ENCODE measurements at regions not wholly inside any gene's neighbourhood (a gene's known extent, or its start where the extent isn't known, plus 50 kb on each side); places are given as distances from the start of the nearest gene placed in this dataset.

GRCh38 chr5:50967563-50968355 is 301.3 kb downstream of the PARP8 start:
- no peaks in the 10 kb centered on the region for H3K9me3 Mint-ChIP-seq
- no peak overlapping the region for H3K27ac Mint-ChIP-seq (ENCODE audit: low read depth)
- H3K4me3 Mint-ChIP-seq: peak overlapping the region; percentile 74
- DNase-seq (ENCODE audit: low spot score in 2 of 2) (no peak), ATAC-seq (replicated peaks; ENCODE audit: extremely low read depth, poor library complexity, severe bottlenecking) (no peak)
- H3K4me1 Mint-ChIP-seq: peaks cover 44% of the 10 kb centered on the region
- peaks cover 7% of the 10 kb centered on the region for H3K36me3 Mint-ChIP-seq (ENCODE audit: insufficient read depth)
- peaks cover 89% of the 10 kb centered on the region for H3K27me3 Mint-ChIP-seq

GRCh38 chr5:50968356-50969149 is 302.1 kb downstream of the PARP8 start:
- H3K27ac Mint-ChIP-seq (ENCODE audit: low read depth): no peak overlapping the region
- no peak for ATAC-seq (replicated peaks; ENCODE audit: extremely low read depth, poor library complexity, severe bottlenecking)

GRCh38 chr5:50969151-50970031 is 303.0 kb downstream of the PARP8 start:
- ATAC-seq (replicated peaks; ENCODE audit: extremely low read depth, poor library complexity, severe bottlenecking): no peak
- Mint-ChIP-seq H3K27ac (ENCODE audit: low read depth) (no peak overlapping the region), H3K27me3 (peaks cover 88% of the 10 kb centered on the region)

More at GRCh38 chr5:50968356-50969149, 302.1 kb downstream of the PARP8 start:
- peaks cover 6% of the 10 kb centered on the region for H3K36me3 Mint-ChIP-seq (ENCODE audit: insufficient read depth)
- DNase-seq (ENCODE audit: low spot score in 2 of 2): no peak
- peaks cover 36% of the 10 kb centered on the region for H3K4me1 Mint-ChIP-seq
- H3K27me3 Mint-ChIP-seq: peaks cover 88% of the 10 kb centered on the region
- no peaks in the 10 kb centered on the region for H3K9me3 Mint-ChIP-seq
- peak overlapping the region; percentile 74 for H3K4me3 Mint-ChIP-seq

GRCh38 chr5:50975840-50976239 is 309.4 kb downstream of the PARP8 start:
- Mint-ChIP-seq H3K4me3 (no peak overlapping the region), H3K27ac (ENCODE audit: low read depth) (no peak overlapping the region), H3K36me3 (ENCODE audit: insufficient read depth) (no peaks in the 10 kb centered on the region), H3K9me3 (no peaks in the 10 kb centered on the region), H3K27me3 (peaks cover 71% of the 10 kb centered on the region), H3K4me1 (no peaks in the 10 kb centered on the region)
- no peak for DNase-seq (ENCODE audit: low spot score in 2 of 2)
- ATAC-seq (replicated peaks; ENCODE audit: extremely low read depth, poor library complexity, severe bottlenecking): no peak

More at GRCh38 chr5:50969151-50970031, 303.0 kb downstream of the PARP8 start:
- Mint-ChIP-seq H3K4me1 (peaks cover 27% of the 10 kb centered on the region), H3K36me3 (ENCODE audit: insufficient read depth) (peaks cover 3% of the 10 kb centered on the region), H3K4me3 (peak overlapping the region; percentile 74), H3K9me3 (no peaks in the 10 kb centered on the region)
- no peak for DNase-seq (ENCODE audit: low spot score in 2 of 2)

GRCh38 chr5:50978924-50979323 is 312.5 kb downstream of the PARP8 start:
- ATAC-seq (replicated peaks; ENCODE audit: extremely low read depth, poor library complexity, severe bottlenecking) (no peak), DNase-seq (ENCODE audit: low spot score in 2 of 2) (no peak)
- H3K27me3 Mint-ChIP-seq: peaks cover 63% of the 10 kb centered on the region
- no peaks in the 10 kb centered on the region for H3K9me3 Mint-ChIP-seq
- no peaks in the 10 kb centered on the region for H3K4me1 Mint-ChIP-seq
- H3K4me3 Mint-ChIP-seq: no peak overlapping the region
- H3K27ac Mint-ChIP-seq (ENCODE audit: low read depth): no peak overlapping the region
- no peaks in the 10 kb centered on the region for H3K36me3 Mint-ChIP-seq (ENCODE audit: insufficient read depth)

GRCh38 chr5:50984640-50985039 is 318.2 kb downstream of the PARP8 start:
- no peaks in the 10 kb centered on the region for H3K36me3 Mint-ChIP-seq (ENCODE audit: insufficient read depth)
- H3K27ac Mint-ChIP-seq (ENCODE audit: low read depth): no peak overlapping the region
- no peaks in the 10 kb centered on the region for H3K4me1 Mint-ChIP-seq
- peaks cover 16% of the 10 kb centered on the region for H3K27me3 Mint-ChIP-seq
- ATAC-seq (replicated peaks; ENCODE audit: extremely low read depth, poor library complexity, severe bottlenecking) (no peak), DNase-seq (ENCODE audit: low spot score in 2 of 2) (no peak)
- no peak overlapping the region for H3K4me3 Mint-ChIP-seq
- no peaks in the 10 kb centered on the region for H3K9me3 Mint-ChIP-seq

GRCh38 chr5:50990296-50990924 is 324.0 kb downstream of the PARP8 start:
- no peaks in the 10 kb centered on the region for H3K9me3 Mint-ChIP-seq
- H3K4me3 Mint-ChIP-seq: no peak overlapping the region
- no peak for ATAC-seq (replicated peaks; ENCODE audit: extremely low read depth, poor library complexity, severe bottlenecking)
- no peaks in the 10 kb centered on the region for H3K4me1 Mint-ChIP-seq
- DNase-seq (ENCODE audit: low spot score in 2 of 2): no peak
- H3K27ac Mint-ChIP-seq (ENCODE audit: low read depth): no peak overlapping the region
- peaks cover 20% of the 10 kb centered on the region for H3K27me3 Mint-ChIP-seq
- H3K36me3 Mint-ChIP-seq (ENCODE audit: insufficient read depth): no peaks in the 10 kb centered on the region

- Mint-ChIP-seq H3K36me3 (ENCODE audit: insufficient read depth) (no peaks in the 10 kb centered on the region), H3K27ac (ENCODE audit: low read depth) (no peak overlapping the region), H3K4me1 (no peaks in the 10 kb centered on the region), H3K4me3 (no peak overlapping the region), H3K27me3 (peaks cover 20% of the 10 kb centered on the region), H3K9me3 (no peaks in the 10 kb centered on the region)
- ATAC-seq (replicated peaks; ENCODE audit: extremely low read depth, poor library complexity, severe bottlenecking) (no peak), DNase-seq (ENCODE audit: low spot score in 2 of 2) (no peak)
These were observed 329.0 kb downstream of the PARP8 start for GRCh38 chr5:50995285-50995942.

GRCh38 chr5:51001227-51001923 is 334.9 kb downstream of the PARP8 start:
- Mint-ChIP-seq H3K4me3 (no peak overlapping the region), H3K36me3 (ENCODE audit: insufficient read depth) (no peaks in the 10 kb centered on the region), H3K9me3 (no peaks in the 10 kb centered on the region), H3K4me1 (no peaks in the 10 kb centered on the region), H3K27me3 (no peaks in the 10 kb centered on the region), H3K27ac (ENCODE audit: low read depth) (no peak overlapping the region)
- no peak for ATAC-seq (replicated peaks; ENCODE audit: extremely low read depth, poor library complexity, severe bottlenecking)
- DNase-seq (ENCODE audit: low spot score in 2 of 2): no peak

GRCh38 chr5:51002368-51002767 is 335.9 kb downstream of the PARP8 start:
- Mint-ChIP-seq H3K4me3 (no peak overlapping the region), H3K9me3 (no peaks in the 10 kb centered on the region), H3K27me3 (no peaks in the 10 kb centered on the region), H3K4me1 (no peaks in the 10 kb centered on the region), H3K36me3 (ENCODE audit: insufficient read depth) (no peaks in the 10 kb centered on the region), H3K27ac (ENCODE audit: low read depth) (no peak overlapping the region)
- no peak for DNase-seq (ENCODE audit: low spot score in 2 of 2)
- ATAC-seq (replicated peaks; ENCODE audit: extremely low read depth, poor library complexity, severe bottlenecking): no peak

- Mint-ChIP-seq H3K9me3 (no peaks in the 10 kb centered on the region), H3K4me1 (no peaks in the 10 kb centered on the region), H3K27me3 (no peaks in the 10 kb centered on the region), H3K27ac (ENCODE audit: low read depth) (no peak overlapping the region), H3K4me3 (no peak overlapping the region), H3K36me3 (ENCODE audit: insufficient read depth) (no peaks in the 10 kb centered on the region)
- DNase-seq (ENCODE audit: low spot score in 2 of 2): no peak
- ATAC-seq (replicated peaks; ENCODE audit: extremely low read depth, poor library complexity, severe bottlenecking): no peak
These were observed 346.6 kb downstream of the PARP8 start for GRCh38 chr5:51013036-51013435.
